HCT116 (cell line): ENCODE measurements at regions not wholly inside any gene's neighbourhood (a gene's known extent, or its start where the extent isn't known, plus 50 kb on each side); places are given as distances from the start of the nearest gene placed in this dataset.

Source experiments
- ATAC-seq: fragments of 200-7000 bp; cut with Tn5 transposase; 2 replicates; pipeline ENCODE4 v1.9.1; 2020; ENCODE audit warnings: mild to moderate bottlenecking, moderate library complexity
- BruUV-seq: library from RNA; stranded (reverse); fragments of 400-500 nt; replicated peaks from 2 replicates; lab custom pipeline; 2021; lab: Mats Ljungman, UMichigan
- CTCF ChIA-PET: fragments of 300-600 bp; sonication (Branson Sonifier 250); formaldehyde crosslinking; loops from one replicate; lab custom pipeline; 2021; ENCODE audit warnings: antibody characterized with exemption; lab: Charles Lee
- POLR2A ChIA-PET: fragments of 300-600, 350-600 bp; sonication (Branson Sonifier 250); formaldehyde crosslinking; loops from one replicate; lab custom pipeline; 2021; ENCODE audit warnings: antibody characterized with exemption; lab: Charles Lee
- RAD21 ChIA-PET, 2 experiments: fragments of 300-600 bp; sonication (Branson Sonifier 250); formaldehyde crosslinking; loops; one replicate each; lab custom pipeline; 2023; ENCODE audit warnings: low total read pairs in 2 of 2; ENCODE audit not compliant: uncharacterized antibody in 2 of 2, unreplicated experiment in 2 of 2, low non-redundant PET in 1 of 2; lab: Charles Lee
- DNase-seq: peaks from one replicate; pipeline ENCODE4 v3.0.0-alpha.2; 2010; ENCODE audit warnings: low read depth, low spot score
- H2AFZ ChIP-seq: fragments of 200-600 bp; shearing (Covaris generic), sonication (generic); 2 replicates; pipeline ENCODE4 v1.6.1; 2017; ENCODE audit warnings: low read depth, mixed run types, mixed read lengths, antibody characterized with exemption, low read length; ENCODE audit not compliant: poor library complexity, severe bottlenecking
- H3K27ac ChIP-seq: 2 replicates; pipeline ENCODE4 v1.5.1; 2012; ENCODE audit warnings: low read depth, low read length
- H3K27me3 ChIP-seq: fragments of 200-600 bp; sonication (generic); 2 replicates; pipeline ENCODE4 v1.6.1; 2016; ENCODE audit warnings: mixed run types, low read length, mixed read lengths; ENCODE audit not compliant: insufficient read depth
- H3K36me3 ChIP-seq, 2 experiments: fragments of 200-500 bp in 1 of 2; fragments of 200-600 bp in 1 of 2; sonication (Bioruptor generic) in 1 of 2; sonication (generic) in 1 of 2; 2 replicates each; pipeline versions ENCODE4 v1.5.1 to v1.6.1; 2014 to 2016; ENCODE audit warnings: low read length in 2 of 2, inconsistent platforms in 1 of 2, mixed read lengths in 1 of 2, mixed run types in 1 of 2; ENCODE audit not compliant: insufficient read depth in 2 of 2, control insufficient read depth in 1 of 2
- H3K4me1 ChIP-seq, 2 experiments: fragments of 200-600 bp in 1 of 2; sonication (generic) in 1 of 2; 2 replicates each; pipeline versions ENCODE4 v1.5.1 to v1.6.1; 2012 to 2017; ENCODE audit warnings: low read length in 2 of 2, inconsistent platforms in 1 of 2, mild to moderate bottlenecking in 1 of 2, mixed read lengths in 1 of 2, mixed run types in 1 of 2, moderate library complexity in 1 of 2; ENCODE audit not compliant: insufficient read depth in 2 of 2, control insufficient read depth in 1 of 2
- H3K4me2 ChIP-seq: fragments of 200-600 bp; sonication (generic); 2 replicates; pipeline ENCODE4 v1.6.1; 2017; ENCODE audit warnings: mixed run types, low read length, mixed read lengths
- H3K4me3 ChIP-seq, 2 experiments: fragments of 200-600 bp in 1 of 2; sonication (generic) in 1 of 2; replicated peaks in 1 of 2; 2 replicates each; pipeline ENCODE4 v1.5.1; 2011 to 2016; ENCODE audit warnings: low read length in 2 of 2, control low read depth in 1 of 2, low read depth in 1 of 2, mild to moderate bottlenecking in 1 of 2, mixed read lengths in 1 of 2, mixed run types in 1 of 2
- H3K79me2 ChIP-seq: fragments of 200-600 bp; sonication (generic); 2 replicates; pipeline ENCODE4 v1.6.1; 2017; ENCODE audit warnings: mild to moderate bottlenecking, mixed run types, low read length, moderate library complexity, mixed read lengths; ENCODE audit not compliant: insufficient read depth
- H3K9ac ChIP-seq: fragments of 200-600 bp; sonication (generic); 2 replicates; pipeline ENCODE4 v1.6.1; 2016; ENCODE audit warnings: low read length, mixed read lengths
- H3K9me2 ChIP-seq: fragments of 200-600 bp; sonication (generic), shearing (Covaris generic); 2 replicates; pipeline ENCODE4 v1.6.1; 2017; ENCODE audit warnings: mixed run types, mild to moderate bottlenecking, moderate library complexity; ENCODE audit not compliant: insufficient read depth
- H3K9me3 ChIP-seq, 2 experiments: fragments of 200-500 bp in 1 of 2; fragments of 200-600 bp in 1 of 2; sonication (Bioruptor generic) in 1 of 2; sonication (generic) in 1 of 2; 2 replicates each; pipeline ENCODE4 v1.6.1; 2014 to 2017; ENCODE audit warnings: low read length in 2 of 2, mixed read lengths in 2 of 2, inconsistent platforms in 1 of 2, low read depth in 1 of 2, mild to moderate bottlenecking in 1 of 2, mixed run types in 1 of 2, moderate library complexity in 1 of 2; ENCODE audit not compliant: control insufficient read depth in 1 of 2, insufficient read depth in 1 of 2
- H4K20me1 ChIP-seq: fragments of 200-600 bp; sonication (generic), shearing (Covaris generic); 2 replicates; pipeline ENCODE4 v1.6.1; 2017; ENCODE audit warnings: mixed run types, mild to moderate bottlenecking, moderate library complexity; ENCODE audit not compliant: insufficient read depth
- CEBPB ChIP-seq: IDR thresholded peaks from 2 replicates; pipeline ENCODE4 v1.6.1; 2012; ENCODE audit warnings: low read depth
- CTCF ChIP-seq, 3 experiments: fragments of 200-600 bp in 1 of 3; sonication (generic) in 1 of 3; IDR thresholded peaks in 2 of 3; conservative IDR thresholded peaks in 1 of 3; 2 replicates each; pipeline ENCODE4 v1.5.1; 2012 to 2017; ENCODE audit warnings: low read depth in 2 of 3, low read length in 2 of 3, antibody characterized with exemption in 1 of 3, borderline replicate concordance in 1 of 3, control low read depth in 1 of 3, mild to moderate bottlenecking in 1 of 3, mixed read lengths in 1 of 3, mixed run types in 1 of 3, moderate library complexity in 1 of 3; ENCODE audit not compliant: insufficient read depth in 1 of 3
- EZH2 ChIP-seq: fragments of 200-600 bp; sonication (generic); IDR thresholded peaks from 2 replicates; pipeline ENCODE4 v1.6.1; 2017; ENCODE audit warnings: antibody characterized with exemption, mixed run types
- FOSL1 ChIP-seq: IDR thresholded peaks from 2 replicates; pipeline ENCODE4 v1.6.1; 2012; ENCODE audit warnings: low read depth
- JUND ChIP-seq: IDR thresholded peaks from 2 replicates; pipeline ENCODE4 v1.6.1; 2012
- POLR2A ChIP-seq: IDR thresholded peaks from 2 replicates; pipeline ENCODE4 v1.7.0; 2011; ENCODE audit warnings: borderline replicate concordance; ENCODE audit not compliant: insufficient read depth, insufficient read length; ENCODE audit errors: extremely low read depth
- POLR2AphosphoS5 ChIP-seq: IDR thresholded peaks from 2 replicates; pipeline ENCODE4 v1.6.1; 2011; ENCODE audit warnings: mild to moderate bottlenecking, low read depth, low read length, moderate library complexity
- YY1 ChIP-seq: IDR thresholded peaks from 2 replicates; pipeline ENCODE4 v1.6.1; 2011; ENCODE audit warnings: low read length, low read depth, moderate library complexity, mild to moderate bottlenecking; ENCODE audit not compliant: insufficient replicate concordance; ENCODE audit errors: extremely low read depth
- ZBTB33 ChIP-seq: IDR thresholded peaks from 2 replicates; pipeline ENCODE4 v1.6.1; 2011; ENCODE audit warnings: mild to moderate bottlenecking, low read length, moderate library complexity; ENCODE audit not compliant: insufficient replicate concordance; ENCODE audit errors: extremely low read depth
- ZNF274 ChIP-seq: fragments of 200-500 bp; sonication (Bioruptor generic); IDR thresholded peaks from 2 replicates; pipeline ENCODE4 v1.6.1; 2014; ENCODE audit warnings: mild to moderate bottlenecking, low read depth, low read length, inconsistent platforms
- intact Hi-C: fragments of 100-400 bp; cut with micrococcal nuclease; formaldehyde crosslinking; loops from 2 replicates; pipeline ENCODE4 v1.10.0; 2022

GRCh38 chr2:223221139-223221835 is 169.3 kb downstream of the KCNE4 start:
- ChIA-PET RAD21 (no interaction called here), CTCF (no interaction called here), POLR2A (no interaction called here)
- no peaks in the 10 kb centered on the region for H3K9me3 ChIP-seq
- no peak overlapping the region for H2AFZ ChIP-seq
- peaks cover 4% of the 10 kb centered on the region in 2 experiments; a peak in 1 of 4 replicates for H3K4me1 ChIP-seq
- no peaks in the 10 kb centered on the region for H3K79me2 ChIP-seq
- no peak overlapping the region for H3K4me3 ChIP-seq
- no peak overlapping the region for H3K27ac ChIP-seq
- no peak overlapping the region for H3K9ac ChIP-seq
- no peaks in the 10 kb centered on the region for H3K36me3 ChIP-seq
- DNase-seq (no peak), ATAC-seq (no peak)
- H3K27me3 ChIP-seq, result no peaks in the 10 kb centered on the region
- H4K20me1 ChIP-seq, result no peaks in the 10 kb centered on the region
- no peak overlapping the region for H3K4me2 ChIP-seq
- no TSS peak for BruUV-seq
- intact Hi-C loops, result no loop called here
- no peaks in the 10 kb centered on the region for H3K9me2 ChIP-seq
- TF ChIP-seq CTCF (IDR thresholded peaks at IDR 0.05 in 2 of 3, conservative IDR thresholded peaks at IDR 0.05 in 1 of 3; ENCODE audit: borderline replicate concordance in 1 of 3, insufficient read depth in 1 of 3, low read depth in 2 of 3, low read length in 2 of 3), result no peak
- no peak for TF ChIP-seq POLR2AphosphoS5
- no peak for TF ChIP-seq EZH2
- TF ChIP-seq JUND, result no peak
- no peak for TF ChIP-seq ZNF274
- TF ChIP-seq FOSL1, result no peak

DNA sequence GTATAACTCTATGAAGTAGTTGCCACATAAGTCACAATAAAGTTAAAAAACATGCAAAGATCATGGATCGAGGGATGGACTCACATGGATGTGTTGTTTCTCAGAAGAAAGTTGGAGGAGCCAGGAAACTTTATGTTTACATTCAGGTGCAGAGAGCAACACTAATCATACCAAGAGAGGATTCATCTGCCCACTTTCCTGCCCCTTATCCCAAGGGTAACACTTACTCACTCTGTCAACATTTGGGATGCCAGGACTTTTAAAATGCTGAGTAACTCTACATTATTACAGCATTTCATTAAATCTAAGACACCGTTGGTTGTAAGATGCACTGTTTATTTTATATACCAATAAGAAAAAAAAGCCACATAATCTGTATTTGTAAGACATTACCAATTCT is 170.4 kb downstream of the KCNE4 start:
- H3K36me3 ChIP-seq, result no peaks in the 10 kb centered on the region
- no peaks in the 10 kb centered on the region for H3K79me2 ChIP-seq
- H3K4me3 ChIP-seq, result no peak overlapping the region
- no TSS peak for BruUV-seq
- no peak overlapping the region for H3K27ac ChIP-seq
- no peaks in the 10 kb centered on the region for H4K20me1 ChIP-seq
- H2AFZ ChIP-seq, result no peak overlapping the region
- DNase-seq, result no peak
- H3K9ac ChIP-seq, result no peak overlapping the region
- peaks cover 3 to 4% of the 10 kb centered on the region in 2 experiments; a peak in 1 of 4 replicates for H3K4me1 ChIP-seq
- no peaks in the 10 kb centered on the region for H3K9me2 ChIP-seq
- POLR2A ChIA-PET, result no interaction called here
- CTCF ChIA-PET, result no interaction called here
- H3K4me2 ChIP-seq, result no peak overlapping the region
- no peak for TF ChIP-seq YY1
- no peak for TF ChIP-seq ZBTB33
- no peak for TF ChIP-seq POLR2A
- TF ChIP-seq CEBPB, result no peak
- TF ChIP-seq, all 23 proteins: peak for 0
- Histone ChIP-seq H3K27me3 (no peaks in the 10 kb centered on the region), H3K9me3 (no peaks in the 10 kb centered on the region)
- RAD21 ChIA-PET, result no interaction called here
- no peak for ATAC-seq
- intact Hi-C loops, result no loop called here
